Neural cell (in vitro differentiated cells): ENCODE measurements at regions not wholly inside any gene's neighbourhood (a gene's known extent, or its start where the extent isn't known, plus 50 kb on each side); places are given as distances from the start of the nearest gene placed in this dataset.

Experiments
- CTCF ChIP-seq: fragments of 450-650 bp; IDR thresholded peaks from 2 replicates; pipeline ENCODE4 v1.5.1; 2014; ENCODE audit warnings: antibody characterized with exemption, mild to moderate bottlenecking, moderate library complexity; ENCODE audit not compliant: poor library complexity, severe bottlenecking
- EP300 ChIP-seq: fragments of 450-650 bp; conservative IDR thresholded peaks from 2 replicates; pipeline ENCODE4 v1.6.1; 2014; ENCODE audit warnings: antibody characterized with exemption, mild to moderate bottlenecking, moderate library complexity; ENCODE audit not compliant: poor library complexity, severe bottlenecking
- EZH2 ChIP-seq: fragments of 200-600, 300-800 bp; shearing (Covaris generic), sonication (generic); IDR thresholded peaks from 2 replicates; pipeline ENCODE4 v1.6.1; 2014; ENCODE audit warnings: antibody characterized with exemption, low read length, borderline replicate concordance, mild to moderate bottlenecking; ENCODE audit not compliant: insufficient read depth, poor library complexity, severe bottlenecking
- POLR2AphosphoS5 ChIP-seq: IDR thresholded peaks from 2 replicates; pipeline ENCODE4 v1.6.1; 2012
- RAD21 ChIP-seq: fragments of 450-650 bp; conservative IDR thresholded peaks from 2 replicates; pipeline ENCODE4 v1.6.1; 2014; ENCODE audit warnings: antibody characterized with exemption, mild to moderate bottlenecking, moderate library complexity
- SMC3 ChIP-seq: fragments of 450-650 bp; conservative IDR thresholded peaks from 2 replicates; pipeline ENCODE4 v1.6.1; 2014; ENCODE audit warnings: antibody characterized with exemption, mild to moderate bottlenecking, moderate library complexity; ENCODE audit not compliant: poor library complexity

DNA sequence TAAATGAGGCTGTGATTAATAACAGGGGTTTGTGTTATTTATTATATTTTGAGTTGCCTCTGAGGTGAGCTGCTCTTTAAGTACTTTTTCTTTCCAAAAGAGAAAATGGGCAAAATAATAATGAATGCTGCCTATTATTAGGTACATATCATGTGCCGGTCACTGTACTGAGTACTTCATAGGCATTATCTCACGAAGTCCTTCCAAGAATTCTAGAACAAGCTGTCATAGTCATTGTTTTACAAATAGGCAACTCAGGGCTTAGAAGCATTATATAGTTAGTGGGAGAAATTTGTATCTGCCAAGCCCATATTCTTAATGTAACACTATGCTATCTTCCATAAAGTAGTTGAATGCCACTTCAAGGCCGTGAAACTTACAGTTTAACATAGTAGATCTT lies 628.7 kb downstream of the CCDC171 start:
- TF ChIP-seq CTCF (no peak), RAD21 (no peak), EP300 (no peak), EZH2 (no peak), POLR2AphosphoS5 (no peak), SMC3 (no peak)
